Heart right ventricle (tissue), 16 donors: ENCODE measurements at regions not wholly inside any gene's neighbourhood (a gene's known extent, or its start where the extent isn't known, plus 50 kb on each side); places are given as distances from the start of the nearest gene placed in this dataset.

ENCODE experiments used
- ATAC-seq, 8 donors: fragments of 200-7000 bp; cut with Tn5 transposase; one replicate each; pipeline ENCODE4 v1.9.1; 2020; ENCODE audit warnings: mild to moderate bottlenecking in 8 of 8, moderate library complexity in 8 of 8, moderate number of reproducible peaks in 1 of 8
- DNase-seq, 2 donors: peaks; one replicate each; pipeline ENCODE4 v3.0.0-alpha.2; 2020
- H3K27ac ChIP-seq, 10 donors: fragments of 200-600 bp; sonication (generic) in 2 of 10; one replicate each; pipeline versions ENCODE4 v1.5.0 to v1.8.0; 2020 to 2022; ENCODE audit warnings: mild to moderate bottlenecking in 3 of 10
- H3K27me3 ChIP-seq, 7 donors: fragments of 200-600 bp; one replicate each; pipeline ENCODE4 v1.8.0; 2021 to 2022; ENCODE audit warnings: mild to moderate bottlenecking in 2 of 7
- H3K36me3 ChIP-seq, 9 donors: fragments of 200-600 bp; sonication (generic) in 1 of 9; one replicate each; pipeline versions ENCODE4 v1.5.0 to v1.8.0; 2020 to 2022; ENCODE audit warnings: mild to moderate bottlenecking in 2 of 9
- H3K4me1 ChIP-seq, 9 donors: fragments of 200-600 bp; sonication (generic) in 1 of 9; one replicate each; pipeline versions ENCODE4 v1.5.0 to v1.8.0; 2020 to 2022; ENCODE audit warnings: mild to moderate bottlenecking in 4 of 9
- H3K4me3 ChIP-seq, 10 donors: fragments of 200-600 bp; sonication (generic) in 2 of 10; one replicate each; pipeline versions ENCODE4 v1.5.0 to v1.8.0; 2020 to 2022; ENCODE audit warnings: mild to moderate bottlenecking in 7 of 10, moderate library complexity in 2 of 10
- H3K9me3 ChIP-seq, 11 donors: fragments of 200-600 bp in 10 of 11; sonication (generic) in 2 of 11; one replicate each; pipeline versions ENCODE4 v1.5.0 to v1.8.0; 2013 to 2022; ENCODE audit warnings: mild to moderate bottlenecking in 2 of 11, control low read depth in 1 of 11, moderate library complexity in 1 of 11
- CTCF ChIP-seq, 9 donors: fragments of 200-600 bp; sonication (generic) in 2 of 9; IDR thresholded peaks; one replicate each; pipeline versions ENCODE4 v1.5.0 to v1.8.0; 2021 to 2022; ENCODE audit warnings: antibody characterized with exemption in 9 of 9, mild to moderate bottlenecking in 5 of 9, moderate library complexity in 1 of 9
- WGBS, 2 donors: extraction: QIAGEN DNeasy Blood & Tissue Kit; methylation state at CpG; one replicate each; pipeline ENCODE4 v1.1.7; 2013; ENCODE audit warnings: inconsistent platforms in 1 of 2; 5-methylcytosine and 5-hydroxymethylcytosine counted together
- intact Hi-C, 10 donors: fragments of 100-400 bp; cut with DNase I; formaldehyde crosslinking; loops; one replicate each; pipeline versions ENCODE4 v1.11.1 to v1.14.2; 2022
- donor health status: Arrhythmogenic right ventricular cardiomyopathy.
- donor health status: ischemic (EF 13 %, LVEDD 7.1; RV severe dilation, severe dysfunction).
- donor health status: healthy with polysubstance abuse.
- donor health status: DM: no; HTN: yes; CAD: no.
- donor health status: DM: no; HTN: no; CAD: no.
- donor health status: ischemic (EF 25% LVEDD 6.9; RV normal size, moderate dysfunction).
- donor health status: ischemic (EF 25% LVEDD 5.7; RV mildly dilated, moderate dysfunction).
- donor health status: healthy.
- donor health status: DM: yes; HTN: yes; CAD: no.
- donor health status: Ischemic cardiomyopathy.
- donor health status: ischemic (EF 35%, LVEDD 5.7; RV mildly dilated, moderate dysfunction).
- donor health status: nonischemic (EF 11% LVEDD 7.7; RV severe dilation, severe dysfunction).
- donor health status: DM: yes; HTN: yes; CAD: no.
- donor health status: PGD.
- donor health status: ischemic (EF 29% LVEDD 5.4; RV normal size, mild dysfunction).
- donor health status: nonischemic (EF 23%, LVEDD 6.1; RV moderate dilation, normal function).

GRCh38 chr18:72436401-72436800 is 107.7 kb downstream of the CBLN2 start:
- no peaks in the 10 kb centered on the region for H3K27me3 ChIP-seq
- H3K36me3 ChIP-seq = no peaks in the 10 kb centered on the region
- no peak overlapping the region for H3K4me3 ChIP-seq
- H3K4me1 ChIP-seq = no peaks in the 10 kb centered on the region
- intact Hi-C loops = no loop called here
- peaks cover 0 to 10% (median 0%) of the 10 kb centered on the region in 11 donors for H3K9me3 ChIP-seq
- 51 to 55% methylated on average over 3 of the region's 3 CpGs for WGBS, 2 donors
- no peak for ATAC-seq
- no peak for DNase-seq
- no peak overlapping the region for H3K27ac ChIP-seq
- TF ChIP-seq CTCF (IDR thresholded peaks at IDR 0.05) = no peak

- ATAC-seq (no peak), DNase-seq (no peak)
- H3K27ac ChIP-seq = no peak overlapping the region
- 85 to 88% methylated on average over 5 of the region's 5 CpGs for WGBS, 2 donors
- H3K27me3 ChIP-seq = no peaks in the 10 kb centered on the region
- H3K36me3 ChIP-seq = no peaks in the 10 kb centered on the region
- intact Hi-C loops = no loop called here
- no peaks in the 10 kb centered on the region for H3K4me1 ChIP-seq
- TF ChIP-seq CTCF (IDR thresholded peaks at IDR 0.05) = no peak
- no peak overlapping the region for H3K4me3 ChIP-seq
- peaks cover 0 to 11% (median 0%) of the 10 kb centered on the region in 11 donors for H3K9me3 ChIP-seq
These were observed 110.4 kb downstream of the CBLN2 start for GRCh38 chr18:72433756-72434155.

- Histone ChIP-seq H3K27ac (no peak overlapping the region), H3K27me3 (no peaks in the 10 kb centered on the region), H3K9me3 (peaks cover 0 to 8% (median 0%) of the 10 kb centered on the region in 11 donors), H3K4me3 (no peak overlapping the region), H3K4me1 (no peaks in the 10 kb centered on the region), H3K36me3 (no peaks in the 10 kb centered on the region)
- intact Hi-C loops = no loop called here
- ATAC-seq (no peak), DNase-seq (no peak)
- no peak for TF ChIP-seq CTCF (IDR thresholded peaks at IDR 0.05)
- 48 to 51% methylated on average over 2 of the region's 2 CpGs for WGBS, 2 donors
These were observed 116.4 kb downstream of the CBLN2 start for GRCh38 chr18:72427721-72428120.

- intact Hi-C loops = no loop called here
- no peaks in the 10 kb centered on the region for H3K36me3 ChIP-seq
- no peak for ATAC-seq
These were observed 124.2 kb downstream of the CBLN2 start for GRCh38 chr18:72419914-72420313.

More at GRCh38 chr18:72419914-72420313, 124.2 kb downstream of the CBLN2 start:
- Histone ChIP-seq H3K27me3 (no peaks in the 10 kb centered on the region), H3K9me3 (peaks cover 0 to 21% (median 0%) of the 10 kb centered on the region in 11 donors), H3K4me1 (no peaks in the 10 kb centered on the region), H3K4me3 (no peak overlapping the region), H3K27ac (no peak overlapping the region)
- DNase-seq = no peak
- TF ChIP-seq CTCF (IDR thresholded peaks at IDR 0.05) = no peak
- WGBS, 2 donors = 81 to 89% methylated on average over 4 of the region's 4 CpGs
